ENCODE measurements at regions not wholly inside any gene's neighbourhood (a gene's known extent, or its start where the extent isn't known, plus 50 kb on each side); places are given as distances from the start of the nearest gene placed in this dataset.

GRCh38 chr14:104334424-104335161 is 196.2 kb downstream of the KIF26A start:
- no peak for DNase-seq (ENCODE audit: low read depth)
- no peak for TF ChIP-seq CTCF (conservative IDR thresholded peaks at IDR 0.05; ENCODE audit: low read depth, low read length)
- no peak overlapping the region for H3K4me3 ChIP-seq (ENCODE audit: low read depth, low read length)

DNA sequence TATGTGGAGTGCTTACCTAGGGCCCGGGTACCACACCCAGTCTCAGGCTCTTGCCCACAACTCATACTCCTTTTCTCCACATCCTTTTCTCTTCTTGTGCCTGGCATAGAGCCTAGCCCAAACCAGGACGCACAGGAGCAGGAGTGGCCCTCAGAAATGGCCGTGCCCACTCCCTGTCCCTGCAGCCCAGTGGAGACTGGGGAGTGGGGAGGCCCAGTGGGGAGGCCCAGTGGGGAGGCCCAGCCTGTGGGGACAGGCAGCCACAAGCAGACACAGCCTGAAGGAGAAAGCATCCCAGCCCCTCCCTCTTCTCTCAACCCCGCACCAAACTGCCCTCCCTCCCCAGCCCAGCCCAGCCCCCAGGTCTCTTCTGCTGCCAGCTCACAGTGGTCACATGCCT is 196.8 kb downstream of the KIF26A start:
- no peak overlapping the region for H3K4me3 ChIP-seq (ENCODE audit: low read depth, low read length)
- DNase-seq (ENCODE audit: low read depth): no peak
- TF ChIP-seq CTCF (conservative IDR thresholded peaks at IDR 0.05; ENCODE audit: low read depth, low read length): no peak

GRCh38 chr14:104335611-104336010 is 197.2 kb downstream of the KIF26A start:
- H3K4me3 ChIP-seq (ENCODE audit: low read depth, low read length): no peak overlapping the region
- no peak for TF ChIP-seq CTCF (conservative IDR thresholded peaks at IDR 0.05; ENCODE audit: low read depth, low read length)
- DNase-seq (ENCODE audit: low read depth): no peak

DNA sequence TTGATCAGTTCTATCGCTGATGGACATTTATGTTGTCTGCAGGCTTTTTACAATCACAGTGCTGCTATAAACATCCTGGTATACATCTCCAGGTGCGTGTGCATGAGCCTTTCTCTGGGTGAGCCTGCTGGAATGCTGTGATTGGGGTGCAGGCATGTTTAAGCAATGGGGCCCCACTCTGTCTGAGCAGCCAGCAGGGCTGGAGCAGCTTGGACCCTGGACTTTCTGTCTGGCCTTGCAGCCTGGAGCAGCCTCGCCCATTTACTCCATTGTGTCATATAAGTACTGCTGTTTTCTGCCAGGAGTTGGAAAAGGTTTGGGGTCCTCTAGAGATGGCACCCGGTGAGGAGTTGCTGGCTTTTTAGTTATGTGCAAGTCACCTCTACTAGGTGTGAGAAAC is 199.0 kb downstream of the KIF26A start:
- TF ChIP-seq CTCF (conservative IDR thresholded peaks at IDR 0.05; ENCODE audit: low read depth, low read length): no peak
- no peak overlapping the region for H3K4me3 ChIP-seq (ENCODE audit: low read depth, low read length)
- DNase-seq (ENCODE audit: low read depth): no peak

GRCh38 chr14:104339361-104339760 is 201.0 kb downstream of the KIF26A start:
- no peak overlapping the region for H3K4me3 ChIP-seq (ENCODE audit: low read depth, low read length)
- no peak for TF ChIP-seq CTCF (conservative IDR thresholded peaks at IDR 0.05; ENCODE audit: low read depth, low read length)
- no peak for DNase-seq (ENCODE audit: low read depth)

- no peak for DNase-seq (ENCODE audit: low read depth)
- no peak overlapping the region for H3K4me3 ChIP-seq (ENCODE audit: low read depth, low read length)
- no peak for TF ChIP-seq CTCF (conservative IDR thresholded peaks at IDR 0.05; ENCODE audit: low read depth, low read length)
Observed at GRCh38 chr14:104339829-104340228, 201.4 kb downstream of the KIF26A start.
